Esophagus muscularis mucosa (tissue), 4 donors: ENCODE measurements at regions not wholly inside any gene's neighbourhood (a gene's known extent, or its start where the extent isn't known, plus 50 kb on each side); places are given as distances from the start of the nearest gene placed in this dataset.

Experiments
- DNase-seq: peaks from one replicate; pipeline ENCODE4 v3.0.0-alpha.2; 2017; ENCODE audit errors: extremely low spot score
- H3K27ac ChIP-seq, 4 donors: fragments of 200-600 bp; sonication (generic); replicated peaks in 1 of 4; 1 replicate in 3 of 4; 2 replicates in 1 of 4; pipeline ENCODE4 v1.5.1; 2016 to 2019; ENCODE audit warnings: mild to moderate bottlenecking in 1 of 4
- H3K27me3 ChIP-seq, 4 donors: fragments of 200-600 bp; sonication (generic); one replicate each; pipeline versions ENCODE4 v1.5.1 to v1.6.0; 2016 to 2019
- H3K36me3 ChIP-seq, 4 donors: fragments of 200-600 bp; sonication (generic); one replicate each; pipeline ENCODE4 v1.5.1; 2016 to 2019
- H3K4me1 ChIP-seq, 4 donors: fragments of 200-600 bp; sonication (generic); one replicate each; pipeline ENCODE4 v1.5.1; 2016 to 2019
- H3K4me3 ChIP-seq, 4 donors: fragments of 200-600 bp; sonication (generic); 1 replicate in 2 of 4; 2 replicates in 2 of 4; pipeline ENCODE4 v1.5.1; 2016 to 2019; ENCODE audit warnings: mild to moderate bottlenecking in 4 of 4, moderate library complexity in 1 of 4
- H3K9me3 ChIP-seq, 4 donors: fragments of 200-600 bp; sonication (generic); 1 replicate in 3 of 4; 2 replicates in 1 of 4; pipeline ENCODE4 v1.5.1; 2016 to 2019
- EP300 ChIP-seq: sonication (generic); formaldehyde crosslinking; IDR thresholded peaks from one replicate; pipeline ENCODE4 v1.6.1; 2017; ENCODE audit warnings: antibody characterized with exemption
- POLR2A ChIP-seq: fragments of 450-650 bp; IDR thresholded peaks from one replicate; pipeline ENCODE4 v1.6.1; 2017; ENCODE audit warnings: antibody characterized with exemption, moderate library complexity, mild to moderate bottlenecking, low read depth
- POLR2AphosphoS5 ChIP-seq, 2 donors: sonication (generic); formaldehyde crosslinking; IDR thresholded peaks; one replicate each; pipeline ENCODE4 v1.6.1; 2017; ENCODE audit warnings: antibody characterized with exemption in 2 of 2
- WGBS: methylation state at CpG from one replicate; pipeline ENCODE4 v1.1.5; 2018; 5-methylcytosine and 5-hydroxymethylcytosine counted together
- intact Hi-C: fragments of 100-400 bp; cut with DNase I; formaldehyde crosslinking; loops from one replicate; pipeline ENCODE4 v1.15.1; 2023
- TF ChIP-seq, protein P1 (sequence below), 3 experiments: fragments of 200-600 bp in 2 of 3; fragments of 450-650 bp in 1 of 3; sonication (generic) in 2 of 3; IDR thresholded peaks; one replicate each; pipeline ENCODE4 v1.5.1; 2017 to 2019; ENCODE audit warnings: antibody characterized with exemption in 3 of 3, mild to moderate bottlenecking in 2 of 3, moderate library complexity in 1 of 3

DNA sequence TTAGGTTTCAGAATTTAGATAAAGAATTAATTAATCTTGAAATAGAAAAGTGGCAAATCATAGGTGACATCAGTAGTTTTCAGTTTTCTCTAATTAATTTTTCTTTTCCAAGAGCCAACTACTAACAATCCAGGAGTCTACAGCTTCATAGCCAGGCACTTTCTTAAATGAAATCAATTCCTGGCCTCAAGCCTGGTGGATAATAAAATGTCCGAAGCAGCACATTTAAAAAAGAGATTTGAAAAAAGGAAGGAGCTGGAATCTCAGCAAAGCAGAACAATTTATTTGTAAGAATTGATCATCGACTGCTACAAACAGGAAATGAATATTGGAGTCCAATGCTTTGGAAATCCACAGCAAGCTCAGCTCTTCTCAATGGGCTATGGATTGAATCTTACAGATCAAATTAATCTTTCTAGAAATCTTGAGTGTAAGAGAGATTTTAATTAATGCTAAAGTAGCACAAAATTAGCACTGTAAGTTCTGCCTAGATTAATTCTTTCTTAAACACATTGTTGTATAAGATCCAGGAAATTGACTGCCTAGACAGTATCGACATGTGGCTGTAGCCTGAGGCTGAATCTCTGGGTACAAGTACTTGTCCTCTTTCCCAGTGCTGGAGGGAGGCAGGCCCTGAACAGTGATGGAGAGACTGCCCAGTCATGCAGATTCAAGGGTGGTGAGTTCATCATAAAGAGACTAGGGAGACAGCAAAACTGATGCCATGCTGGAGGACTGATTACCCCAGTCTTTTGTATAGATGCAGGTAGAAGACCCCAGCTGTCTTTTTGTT, 167.8 kb upstream of the POU2AF2 start:
- H3K36me3 ChIP-seq, result no peaks in the 10 kb centered on the region
- intact Hi-C loops, result no loop called here
- H3K9me3 ChIP-seq, result no peaks in the 10 kb centered on the region
- H3K27ac ChIP-seq, result no peak overlapping the region
- TF ChIP-seq POLR2A (no peak), POLR2AphosphoS5 (IDR thresholded peaks at IDR 0.05) (no peak), EP300 (no peak)
- TF ChIP-seq, protein P1, sequence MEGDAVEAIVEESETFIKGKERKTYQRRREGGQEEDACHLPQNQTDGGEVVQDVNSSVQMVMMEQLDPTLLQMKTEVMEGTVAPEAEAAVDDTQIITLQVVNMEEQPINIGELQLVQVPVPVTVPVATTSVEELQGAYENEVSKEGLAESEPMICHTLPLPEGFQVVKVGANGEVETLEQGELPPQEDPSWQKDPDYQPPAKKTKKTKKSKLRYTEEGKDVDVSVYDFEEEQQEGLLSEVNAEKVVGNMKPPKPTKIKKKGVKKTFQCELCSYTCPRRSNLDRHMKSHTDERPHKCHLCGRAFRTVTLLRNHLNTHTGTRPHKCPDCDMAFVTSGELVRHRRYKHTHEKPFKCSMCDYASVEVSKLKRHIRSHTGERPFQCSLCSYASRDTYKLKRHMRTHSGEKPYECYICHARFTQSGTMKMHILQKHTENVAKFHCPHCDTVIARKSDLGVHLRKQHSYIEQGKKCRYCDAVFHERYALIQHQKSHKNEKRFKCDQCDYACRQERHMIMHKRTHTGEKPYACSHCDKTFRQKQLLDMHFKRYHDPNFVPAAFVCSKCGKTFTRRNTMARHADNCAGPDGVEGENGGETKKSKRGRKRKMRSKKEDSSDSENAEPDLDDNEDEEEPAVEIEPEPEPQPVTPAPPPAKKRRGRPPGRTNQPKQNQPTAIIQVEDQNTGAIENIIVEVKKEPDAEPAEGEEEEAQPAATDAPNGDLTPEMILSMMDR (IDR thresholded peaks at IDR 0.05), result no peak
- H3K4me1 ChIP-seq, result peaks cover 0 to 12% (median 9%) of the 10 kb centered on the region in 4 donors
- WGBS, result 74% methylated on average over 3 of the region's 3 CpGs
- no peaks in the 10 kb centered on the region for H3K27me3 ChIP-seq
- H3K4me3 ChIP-seq, result no peak overlapping the region
- no peak for DNase-seq

- no peak for TF ChIP-seq EP300
- TF ChIP-seq POLR2A, result no peak
- no peak for TF ChIP-seq POLR2AphosphoS5 (IDR thresholded peaks at IDR 0.05)
- TF ChIP-seq, protein P1 (IDR thresholded peaks at IDR 0.05), result no peak
- intact Hi-C loops, result no loop called here
- H3K36me3 ChIP-seq, result no peaks in the 10 kb centered on the region
- no peaks in the 10 kb centered on the region for H3K27me3 ChIP-seq
- H3K9me3 ChIP-seq, result peaks cover 0 to 19% (median 9%) of the 10 kb centered on the region in 4 donors
- H3K4me3 ChIP-seq, result no peak overlapping the region
- no peak overlapping the region for H3K27ac ChIP-seq
- no peak for DNase-seq
- 68% methylated on average over 1 of the region's 1 CpG for WGBS
- H3K4me1 ChIP-seq, result peaks cover 0 to 11% (median 10%) of the 10 kb centered on the region in 4 donors
Measured at GRCh38 chr11:111069066-111069465, 176.5 kb upstream of the POU2AF2 start.

- H3K36me3 ChIP-seq, result no peaks in the 10 kb centered on the region
- 85% methylated on average over 1 of the region's 1 CpG for WGBS
- H3K9me3 ChIP-seq, result peaks cover 0 to 19% (median 9%) of the 10 kb centered on the region in 4 donors
- intact Hi-C loops, result no loop called here
- H3K27me3 ChIP-seq, result no peaks in the 10 kb centered on the region
- peaks cover 0 to 20% (median 16%) of the 10 kb centered on the region in 4 donors for H3K4me1 ChIP-seq
- H3K27ac ChIP-seq, result no peak overlapping the region
- DNase-seq, result no peak
- TF ChIP-seq EP300 (no peak), POLR2AphosphoS5 (IDR thresholded peaks at IDR 0.05) (no peak), POLR2A (no peak)
- TF ChIP-seq, protein P1 (IDR thresholded peaks at IDR 0.05), result no peak
- H3K4me3 ChIP-seq, result no peak overlapping the region
Measured at GRCh38 chr11:111067994-111068393, 177.5 kb upstream of the POU2AF2 start.

- H3K36me3 ChIP-seq, result no peaks in the 10 kb centered on the region
- no peak for DNase-seq
- H3K4me3 ChIP-seq, result no peak overlapping the region
- H3K27ac ChIP-seq, result no peak overlapping the region
- H3K9me3 ChIP-seq, result peaks cover 0 to 19% (median 9%) of the 10 kb centered on the region in 4 donors
- TF ChIP-seq POLR2AphosphoS5 (IDR thresholded peaks at IDR 0.05), result no peak
- no peak for TF ChIP-seq EP300
- TF ChIP-seq, protein P1 (IDR thresholded peaks at IDR 0.05), result no peak
- no peak for TF ChIP-seq POLR2A
- intact Hi-C loops, result no loop called here
- H3K4me1 ChIP-seq, result peaks cover 0 to 20% (median 16%) of the 10 kb centered on the region in 4 donors
- H3K27me3 ChIP-seq, result no peaks in the 10 kb centered on the region
- 80% methylated on average over 2 of the region's 2 CpGs for WGBS
Measured at GRCh38 chr11:111066846-111067245, 178.7 kb upstream of the POU2AF2 start.
